ENCODE measurements at regions not wholly inside any gene's neighbourhood (a gene's known extent, or its start where the extent isn't known, plus 50 kb on each side); places are given as distances from the start of the nearest gene placed in this dataset.

GRCh38 chr18:41265047-41265446 lies 690.0 kb upstream of the PIK3C3 start:
- Histone ChIP-seq H2AFZ (ENCODE audit: control insufficient read depth, low read depth, low read length) (no peak overlapping the region), H3K9ac (ENCODE audit: control insufficient read depth, insufficient read depth, low read length) (no peak overlapping the region), H3K36me3 (ENCODE audit: control insufficient read depth in 2 of 2, insufficient read depth in 2 of 2, low read length in 1 of 2) (no peaks in the 10 kb centered on the region), H3K27me3 (replicated peaks in 1 of 2; ENCODE audit: control insufficient read depth in 2 of 2, insufficient read depth in 2 of 2, low read length in 1 of 2) (no peaks in the 10 kb centered on the region; a peak in 1 of 4 replicates), H3K9me3 (replicated peaks; ENCODE audit: control insufficient read depth, insufficient read depth, low read length) (no peaks in the 10 kb centered on the region), H3K4me1 (ENCODE audit: control insufficient read depth, insufficient read depth, low read length) (no peaks in the 10 kb centered on the region), H3K4me2 (ENCODE audit: control insufficient read depth, insufficient read depth) (no peak overlapping the region), H3K27ac (ENCODE audit: control insufficient read depth, insufficient read depth) (no peak overlapping the region), H3K79me2 (ENCODE audit: control insufficient read depth, insufficient read depth, low read length) (no peaks in the 10 kb centered on the region), H3K4me3 (no peak overlapping the region), H4K20me1 (ENCODE audit: control insufficient read depth, insufficient read depth) (no peaks in the 10 kb centered on the region)
- no peak for TF ChIP-seq RELA (IDR thresholded peaks at IDR 0.05; ENCODE audit: borderline replicate concordance, partially characterized antibody)
- no peak for TF ChIP-seq KLF5 (IDR thresholded peaks at IDR 0.05; ENCODE audit: partially characterized antibody)
- TF ChIP-seq RAD51 (IDR thresholded peaks at IDR 0.05): no peak
- TF ChIP-seq HDGF (IDR thresholded peaks at IDR 0.05): no peak
- TF ChIP-seq NFYB (IDR thresholded peaks at IDR 0.05; ENCODE audit: insufficient read depth, low read depth, low read length): no peak
- no peak for TF ChIP-seq TBL1XR1 (IDR thresholded peaks at IDR 0.05; ENCODE audit: low read depth, low read length)
- TF ChIP-seq HDAC2 (IDR thresholded peaks at IDR 0.05): no peak
- no peak for TF ChIP-seq RUNX3 (IDR thresholded peaks at IDR 0.05; ENCODE audit: low read length)
- ChIA-PET CTCF (no interaction called here), POLR2A (no interaction called here), SMC1A (ENCODE audit: uncharacterized antibody, unreplicated experiment) (no interaction called here), RAD21 (ENCODE audit: unreplicated experiment) (no interaction called here)
- 0% methylated on average over 2 of the region's 2 CpGs for WGBS (ENCODE audit: insufficient coverage, insufficient replicate concordance, low lambda C conversion rate, missing lambda C conversion rate)
- FAIRE-seq: no peak
- in situ Hi-C loops (cut with MboI): no loop called here
- intact Hi-C loops (cut with micrococcal nuclease; ENCODE audit: unreplicated experiment): no loop called here
- DNase-seq (ENCODE audit: low read depth, low spot score): no peak
- no peak for ATAC-seq
- no TSS peak for BruUV-seq (replicated peaks)

- Histone ChIP-seq H3K4me3 (no peak overlapping the region), H2AFZ (ENCODE audit: control insufficient read depth, low read depth, low read length) (no peak overlapping the region), H3K27me3 (replicated peaks in 1 of 2; ENCODE audit: control insufficient read depth in 2 of 2, insufficient read depth in 2 of 2, low read length in 1 of 2) (no peaks in the 10 kb centered on the region; a peak in 1 of 4 replicates), H4K20me1 (ENCODE audit: control insufficient read depth, insufficient read depth) (no peaks in the 10 kb centered on the region), H3K27ac (ENCODE audit: control insufficient read depth, insufficient read depth) (no peak overlapping the region), H3K9me3 (replicated peaks; ENCODE audit: control insufficient read depth, insufficient read depth, low read length) (no peaks in the 10 kb centered on the region), H3K4me2 (ENCODE audit: control insufficient read depth, insufficient read depth) (no peak overlapping the region), H3K9ac (ENCODE audit: control insufficient read depth, insufficient read depth, low read length) (no peak overlapping the region), H3K36me3 (ENCODE audit: control insufficient read depth in 2 of 2, insufficient read depth in 2 of 2, low read length in 1 of 2) (no peaks in the 10 kb centered on the region), H3K79me2 (ENCODE audit: control insufficient read depth, insufficient read depth, low read length) (no peaks in the 10 kb centered on the region), H3K4me1 (ENCODE audit: control insufficient read depth, insufficient read depth, low read length) (no peaks in the 10 kb centered on the region)
- WGBS (ENCODE audit: insufficient coverage, insufficient replicate concordance, low lambda C conversion rate, missing lambda C conversion rate): 33% methylated on average over 1 of the region's 1 CpG
- in situ Hi-C loops (cut with MboI) (no loop called here), intact Hi-C loops (cut with micrococcal nuclease; ENCODE audit: unreplicated experiment) (no loop called here)
- BruUV-seq (replicated peaks): no TSS peak
- ChIA-PET CTCF (interaction anchor here (0.6 kb wide), 1 partner anchor 64 kb away, joined by 3 read pairs; no protein-coding TSS in a partner anchor), POLR2A (no interaction called here), SMC1A (ENCODE audit: uncharacterized antibody, unreplicated experiment) (no interaction called here), RAD21 (ENCODE audit: unreplicated experiment) (no interaction called here)
- DNase-seq (ENCODE audit: low read depth, low spot score) (no peak), FAIRE-seq (no peak), ATAC-seq (no peak)
- TF ChIP-seq LARP7 (IDR thresholded peaks at IDR 0.05) (no peak), MLLT1 (IDR thresholded peaks at IDR 0.05) (no peak), BCL11A (IDR thresholded peaks at IDR 0.05; ENCODE audit: low read depth, low read length) (no peak), ZNF274 (IDR thresholded peaks at IDR 0.05; ENCODE audit: insufficient read depth, insufficient read length) (no peak), E2F4 (IDR thresholded peaks at IDR 0.05; ENCODE audit: low read depth, low read length) (no peak), CHD2 (IDR thresholded peaks at IDR 0.05; ENCODE audit: borderline replicate concordance, low read depth, low read length) (no peak), HDAC2 (IDR thresholded peaks at IDR 0.05) (no peak), TBL1XR1 (IDR thresholded peaks at IDR 0.05; ENCODE audit: low read depth, low read length) (no peak), IRF5 (IDR thresholded peaks at IDR 0.05; ENCODE audit: borderline replicate concordance) (no peak), GATAD2B (conservative IDR thresholded peaks at IDR 0.05; ENCODE audit: low read depth) (no peak), SUPT20H (IDR thresholded peaks at IDR 0.05; ENCODE audit: borderline replicate concordance, control insufficient read depth, low read depth, low read length) (no peak)
These were observed 691.1 kb upstream of the PIK3C3 start for GRCh38 chr18:41263956-41264355.

Measured in GM12878 (cell line).